ENCODE measurements at regions not wholly inside any gene's neighbourhood (a gene's known extent, or its start where the extent isn't known, plus 50 kb on each side); places are given as distances from the start of the nearest gene placed in this dataset.

DNA sequence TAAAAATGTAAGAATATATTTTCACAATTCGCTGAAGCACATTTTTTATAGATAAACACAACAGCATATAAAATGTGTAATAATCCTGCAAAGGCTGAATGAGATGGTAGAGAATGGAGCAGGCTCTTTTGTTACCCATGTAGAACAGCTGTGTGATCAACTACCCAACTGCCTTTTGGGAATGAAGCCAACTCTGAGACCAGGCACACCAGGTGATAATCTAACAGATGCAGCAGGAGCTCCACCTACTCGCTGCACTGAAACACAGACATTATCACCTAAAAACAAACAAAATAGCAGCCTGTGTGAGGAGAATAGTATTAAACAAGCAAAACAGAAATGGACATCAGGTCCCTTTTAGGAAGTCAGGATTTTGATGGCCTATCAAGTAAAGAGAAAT lies 183.3 kb downstream of the CCDC59 start:
- DNase-seq (ENCODE audit: low read depth in 2 of 3, low spot score in 2 of 3) = no peak

GRCh38 chr12:82174383-82174782 lies 183.8 kb downstream of the CCDC59 start:
- no peak for DNase-seq (ENCODE audit: low read depth in 2 of 3, low spot score in 2 of 3)

DNA sequence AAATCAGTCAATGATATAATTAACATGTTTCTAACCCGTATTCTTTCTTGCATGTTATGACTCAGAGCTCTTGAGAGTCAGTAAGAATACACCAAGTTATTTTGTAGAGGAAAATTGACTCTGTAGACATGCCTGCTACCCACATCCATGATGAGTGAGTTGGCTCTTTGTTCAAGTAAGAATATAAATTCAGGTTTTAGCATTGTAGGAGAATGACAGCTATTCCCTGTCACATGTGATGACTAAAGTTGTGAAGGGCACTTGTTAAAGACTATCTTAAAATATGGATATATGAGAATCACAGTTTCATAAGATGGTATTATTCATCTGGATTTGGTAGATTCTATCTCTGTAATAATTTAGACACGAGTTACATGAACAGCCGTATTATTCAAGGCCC lies 209.1 kb downstream of the CCDC59 start:
- no peak for DNase-seq (ENCODE audit: low read depth in 2 of 3, low spot score in 2 of 3)

DNA sequence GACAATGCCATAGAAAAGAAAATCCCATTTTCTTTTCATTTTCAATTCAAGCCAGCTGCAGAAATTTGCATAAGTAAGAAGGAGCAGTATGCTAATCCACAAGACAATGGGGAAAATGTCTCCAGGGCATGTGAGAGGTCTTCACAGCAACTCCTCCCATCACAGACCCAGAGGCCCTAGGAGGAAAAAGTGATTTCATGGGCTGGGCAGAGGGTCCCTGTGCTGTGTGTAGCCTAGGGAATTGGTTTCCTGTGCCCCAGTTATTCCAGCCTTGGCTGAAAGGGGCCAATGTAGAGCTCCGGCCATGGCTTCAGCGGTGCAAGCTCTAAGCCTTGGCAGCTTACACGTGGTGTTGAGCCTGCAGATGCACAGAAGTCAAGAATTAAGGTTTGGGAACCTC lies 211.4 kb downstream of the CCDC59 start:
- no peak for DNase-seq (ENCODE audit: low read depth in 2 of 3, low spot score in 2 of 3)

- DNase-seq (ENCODE audit: low read depth in 2 of 3, low spot score in 2 of 3) = no peak
Measured at GRCh38 chr12:82144505-82144904, 213.7 kb downstream of the CCDC59 start.

GRCh38 chr12:82132390-82132789 lies 225.8 kb downstream of the CCDC59 start:
- no peak for DNase-seq (ENCODE audit: low read depth in 2 of 3, low spot score in 2 of 3)

- DNase-seq (ENCODE audit: low read depth in 2 of 3, low spot score in 2 of 3) = no peak
Measured at GRCh38 chr12:82130762-82131161, 227.4 kb downstream of the CCDC59 start.

DNA sequence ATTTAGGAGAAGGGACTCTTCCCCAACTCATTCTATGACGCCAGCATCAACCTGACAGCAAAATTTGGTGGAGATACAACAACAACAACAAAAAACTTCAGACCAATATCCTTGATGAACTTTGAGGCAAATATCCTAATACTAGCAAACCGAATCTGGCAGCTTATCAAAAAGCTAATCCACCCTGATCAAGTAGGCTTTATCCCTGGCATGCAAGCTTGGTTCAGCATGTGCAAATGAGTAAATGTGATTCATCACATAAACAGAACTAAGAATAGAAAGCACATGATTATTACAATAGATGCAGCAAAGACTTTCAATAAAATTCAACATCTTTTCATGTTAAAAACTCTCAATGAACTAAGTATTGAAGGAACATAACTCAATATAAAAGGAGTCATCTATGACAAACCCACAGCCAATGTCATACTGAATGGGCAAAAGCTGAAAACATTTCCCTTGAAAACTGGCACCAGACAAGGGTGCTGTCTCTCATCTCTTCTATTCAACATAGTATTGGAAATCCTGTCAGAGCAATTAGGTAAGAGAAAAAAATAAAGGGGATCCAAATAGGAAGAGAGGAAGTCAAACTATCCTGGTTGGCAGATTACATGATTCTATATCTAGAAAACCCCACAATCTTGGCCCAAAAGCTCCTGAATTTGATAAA lies 233.3 kb downstream of the CCDC59 start:
- no peak for DNase-seq (ENCODE audit: low read depth in 2 of 3, low spot score in 2 of 3)

DNA sequence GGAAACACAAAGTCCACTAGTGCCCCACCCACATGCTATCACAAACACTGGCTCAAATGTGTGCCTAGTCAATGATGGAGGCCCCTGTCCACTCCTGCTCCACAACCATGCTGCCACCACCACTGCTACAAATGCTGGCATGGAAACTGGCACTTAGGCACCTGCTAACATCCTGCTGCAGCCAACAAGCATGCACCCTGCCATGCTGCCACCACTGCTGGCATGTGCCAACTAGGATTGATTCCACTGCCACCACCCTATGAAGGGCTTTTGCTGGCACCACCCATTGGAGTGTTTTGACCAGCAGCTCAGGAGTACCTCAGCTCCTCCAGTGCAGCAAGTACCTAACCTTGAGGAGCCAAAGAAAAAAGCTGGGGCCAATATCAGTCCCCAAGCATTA lies 236.6 kb downstream of the CCDC59 start:
- no peak for DNase-seq (ENCODE audit: low read depth in 2 of 3, low spot score in 2 of 3)

DNA sequence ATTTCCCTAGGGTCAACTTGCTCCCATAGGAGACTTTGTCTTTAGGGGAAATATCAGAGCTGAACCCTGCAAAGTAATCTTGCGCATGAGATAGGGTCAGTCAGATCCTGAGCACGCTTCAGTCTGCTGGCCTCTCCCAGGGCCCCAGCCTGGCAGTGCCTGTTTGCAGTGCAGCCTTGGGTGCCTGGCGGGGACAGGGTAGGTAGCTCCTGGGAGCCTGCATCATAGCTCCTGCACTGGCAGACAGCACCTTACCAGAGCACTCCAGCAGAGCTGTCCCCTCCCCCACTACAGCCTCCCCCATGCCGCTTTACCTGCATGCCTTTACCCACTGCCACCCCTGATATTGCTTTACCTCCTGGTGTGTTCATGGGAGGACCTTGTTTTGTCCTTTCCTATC lies 237.3 kb downstream of the CCDC59 start:
- DNase-seq (ENCODE audit: low read depth in 2 of 3, low spot score in 2 of 3) = no peak

DNA sequence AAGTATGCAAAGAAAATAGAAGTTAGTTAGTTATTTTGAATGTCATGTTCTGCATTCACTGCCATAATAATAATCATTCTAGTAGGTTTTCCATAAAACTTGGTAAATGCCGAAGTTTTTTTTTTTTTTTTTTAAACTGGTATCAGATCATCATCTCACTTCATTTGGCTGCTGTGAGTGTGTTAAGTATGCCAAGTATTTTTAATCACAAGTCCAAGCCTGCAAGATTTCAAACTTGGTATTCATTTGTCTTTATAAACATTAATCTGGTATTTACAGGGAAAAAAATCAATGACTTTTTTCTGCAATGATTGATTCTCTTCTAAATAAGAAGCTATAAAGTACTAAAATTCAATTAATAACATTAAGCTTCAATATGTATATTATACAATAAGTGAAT lies 248.9 kb downstream of the CCDC59 start:
- DNase-seq (ENCODE audit: low read depth in 2 of 3, low spot score in 2 of 3) = no peak

DNA sequence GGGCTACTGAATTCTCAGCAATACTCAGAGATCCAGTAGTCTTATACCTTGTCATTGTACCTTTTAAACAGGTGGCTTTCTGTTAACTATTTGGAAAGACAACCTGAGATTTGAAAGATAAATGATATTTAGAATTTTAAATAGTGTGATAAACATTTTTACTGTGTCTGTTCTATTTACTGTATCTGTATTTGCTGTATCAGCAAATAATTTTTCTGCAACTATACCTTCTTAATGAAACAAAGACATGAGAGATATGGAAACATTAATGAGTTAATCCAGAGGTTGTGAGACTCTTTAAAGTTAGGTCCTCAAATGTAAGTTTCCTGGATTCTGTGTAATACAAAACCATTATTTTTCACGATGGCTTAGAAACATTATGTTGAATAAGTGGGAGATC lies 249.6 kb downstream of the CCDC59 start:
- no peak for DNase-seq (ENCODE audit: low read depth in 2 of 3, low spot score in 2 of 3)

GRCh38 chr12:82099216-82099615 lies 259.0 kb downstream of the CCDC59 start:
- DNase-seq (ENCODE audit: low read depth in 2 of 3, low spot score in 2 of 3) = no peak

DNA sequence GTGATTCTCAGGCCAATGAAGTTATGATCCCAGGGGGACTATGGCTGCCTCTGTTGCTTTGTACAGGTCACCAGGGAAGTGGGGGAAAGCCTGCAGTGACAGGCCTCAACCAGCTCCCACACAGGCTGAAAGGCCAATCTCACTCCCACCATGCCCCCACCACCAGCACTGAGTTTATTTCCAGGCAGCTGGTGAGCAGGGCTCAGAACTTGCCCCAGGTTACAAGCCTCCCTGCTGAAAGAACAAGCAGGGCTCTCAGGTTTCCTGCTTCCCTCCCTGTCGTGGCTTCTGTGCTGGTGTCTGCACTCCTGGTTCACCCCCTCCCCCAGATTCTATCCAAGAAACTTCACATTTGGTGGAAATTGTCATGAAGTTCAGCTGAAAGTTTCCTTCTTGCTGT lies 260.3 kb downstream of the CCDC59 start:
- DNase-seq (ENCODE audit: low read depth in 2 of 3, low spot score in 2 of 3) = no peak

GRCh38 chr12:82097438-82097837 lies 260.7 kb downstream of the CCDC59 start:
- no peak for DNase-seq (ENCODE audit: low read depth in 2 of 3, low spot score in 2 of 3)

DNA sequence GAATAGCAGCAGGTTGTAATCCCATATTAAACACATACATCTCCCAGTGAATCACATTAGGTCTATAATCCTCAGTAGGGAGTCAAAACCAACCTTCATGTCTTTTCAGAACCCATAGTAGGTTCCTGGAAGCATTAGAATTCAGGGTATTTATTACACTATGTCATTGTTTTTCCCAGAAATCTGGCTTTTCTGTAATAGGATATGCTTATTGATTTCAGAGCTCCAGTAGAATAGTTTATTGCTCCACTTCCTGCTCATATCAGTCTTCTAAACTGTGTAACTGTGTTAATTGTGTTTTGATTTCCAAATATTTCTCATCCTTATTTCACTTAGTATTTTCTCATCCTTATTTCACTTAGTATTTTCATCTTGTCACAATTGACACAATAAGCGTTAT lies 268.0 kb downstream of the CCDC59 start:
- DNase-seq (ENCODE audit: low read depth in 2 of 3, low spot score in 2 of 3) = no peak

DNA sequence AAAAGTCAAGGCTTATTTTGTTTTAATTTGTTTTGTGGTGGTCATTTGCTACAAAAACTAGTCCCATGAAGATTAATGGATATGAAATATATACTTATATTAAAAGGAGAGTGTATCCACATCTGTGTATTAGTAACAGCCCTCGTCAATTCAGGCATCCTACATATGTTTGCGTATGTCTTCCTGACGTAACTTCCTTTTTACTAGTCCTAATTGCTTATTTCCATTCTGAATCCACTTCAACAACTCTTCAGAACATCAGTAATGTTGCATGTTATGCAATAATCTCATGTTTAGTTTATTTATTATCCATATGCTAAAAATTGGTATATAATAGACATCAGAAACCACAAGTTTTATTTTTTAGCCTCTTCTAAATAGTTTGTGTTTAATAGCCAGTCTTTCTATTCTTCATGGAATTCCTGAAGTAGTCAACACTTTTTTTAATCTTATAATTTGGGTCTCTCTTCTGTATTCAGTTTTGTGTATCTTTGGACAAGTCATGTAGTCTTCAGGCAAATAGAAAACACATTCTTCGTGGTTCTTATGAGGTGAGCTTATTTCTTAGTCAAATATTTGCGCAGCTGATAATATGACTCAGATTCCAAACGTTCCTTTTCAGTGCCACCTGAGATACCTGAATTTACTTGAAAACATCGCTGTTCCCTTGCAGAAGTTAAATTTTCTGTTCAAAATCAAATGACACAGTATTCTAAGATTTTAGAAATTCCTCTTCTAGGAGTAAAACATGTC lies 268.6 kb downstream of the CCDC59 start:
- DNase-seq (ENCODE audit: low read depth in 2 of 3, low spot score in 2 of 3) = no peak

- DNase-seq (ENCODE audit: low read depth in 2 of 3, low spot score in 2 of 3) = no peak
Measured at GRCh38 chr12:82082501-82082900, 275.7 kb downstream of the CCDC59 start.

DNA sequence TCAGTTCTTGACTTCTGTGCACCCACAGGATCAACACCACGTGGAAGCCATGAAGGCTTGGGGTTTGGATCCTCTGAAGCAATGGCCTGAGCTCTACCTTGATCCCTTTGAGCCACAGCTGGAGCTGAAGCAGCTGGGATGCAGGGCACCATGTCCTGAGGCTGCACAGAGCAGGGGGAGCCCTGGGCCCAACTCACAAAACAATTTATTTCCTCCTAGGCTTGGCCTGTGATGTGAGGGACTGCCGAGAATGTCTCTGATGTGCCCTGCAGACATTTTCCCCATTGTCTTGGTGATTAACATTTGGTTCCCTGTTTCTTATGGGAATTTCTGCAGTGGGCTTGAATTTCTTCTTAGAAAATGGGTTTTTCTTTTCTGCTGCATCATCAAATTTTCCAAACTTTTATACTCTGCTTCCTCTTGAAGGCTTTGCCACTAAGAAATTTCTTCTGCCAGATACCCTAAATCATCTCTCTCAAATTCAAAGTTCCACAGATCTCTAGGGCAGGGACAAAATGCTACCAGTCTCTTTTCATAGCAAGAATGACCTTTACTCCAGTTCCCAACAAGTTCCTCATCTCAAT lies 288.2 kb downstream of the CCDC59 start:
- DNase-seq (ENCODE audit: low read depth in 2 of 3, low spot score in 2 of 3) = no peak

DNA sequence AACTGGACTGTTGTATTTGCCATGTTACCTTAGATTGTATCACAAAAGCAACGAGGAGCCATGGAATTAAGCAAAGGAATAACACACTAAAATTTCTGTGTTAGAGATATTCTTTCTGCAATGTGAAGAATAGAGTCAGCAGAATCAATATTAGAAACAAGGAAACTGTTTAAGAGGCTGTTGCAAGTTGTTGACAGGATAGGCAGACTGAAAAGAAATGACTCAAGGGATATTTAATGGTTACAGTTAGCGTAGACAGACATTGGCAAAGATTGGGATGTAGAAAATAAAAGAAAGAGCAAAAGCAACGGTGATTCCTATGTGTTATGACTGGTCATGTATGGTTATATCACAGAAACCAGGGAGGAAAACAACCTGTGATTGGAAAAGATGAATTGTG lies 299.0 kb upstream of the PPFIA2 start:
- no peak for DNase-seq (ENCODE audit: low read depth in 2 of 3, low spot score in 2 of 3)

DNA sequence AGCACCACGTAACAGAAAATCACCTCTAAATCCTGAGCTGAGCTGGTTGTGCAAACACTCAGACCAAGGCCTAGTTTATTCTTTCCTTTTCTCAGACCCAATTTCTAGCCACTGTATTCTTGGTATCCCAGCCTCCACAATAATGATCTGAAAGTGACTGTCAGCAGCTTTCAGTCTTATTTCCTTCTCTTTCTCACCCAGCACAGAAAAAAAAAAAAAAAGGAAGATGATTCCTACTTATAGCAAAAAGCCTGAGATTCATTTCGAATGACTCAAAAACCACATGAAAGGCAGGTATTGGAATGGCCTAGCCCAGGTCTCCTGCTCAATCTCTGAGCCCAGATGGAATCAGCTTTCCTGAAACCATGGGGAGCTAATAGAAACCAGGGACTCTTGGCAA lies 298.6 kb upstream of the PPFIA2 start:
- DNase-seq (ENCODE audit: low read depth in 2 of 3, low spot score in 2 of 3) = no peak

- DNase-seq (ENCODE audit: low read depth in 2 of 3, low spot score in 2 of 3) = no peak
Measured at GRCh38 chr12:82055391-82055790, 296.2 kb upstream of the PPFIA2 start.
